ENCODE measurements at regions not wholly inside any gene's neighbourhood (a gene's known extent, or its start where the extent isn't known, plus 50 kb on each side); places are given as distances from the start of the nearest gene placed in this dataset.

GRCh38 chr17:15038656-15039055, 226.5 kb downstream of the PMP22 start:
- DNase-seq: no peak

GRCh38 chr17:15036238-15036637, 228.9 kb downstream of the PMP22 start:
- DNase-seq: no peak

- DNase-seq: no peak
Observed at GRCh38 chr17:15031975-15032374, 233.2 kb downstream of the PMP22 start.

GRCh38 chr17:15029469-15029868, 235.7 kb downstream of the PMP22 start:
- no peak for DNase-seq

GRCh38 chr17:15027853-15028252, 237.3 kb downstream of the PMP22 start:
- DNase-seq: no peak

- no peak for DNase-seq
Observed at GRCh38 chr17:15026088-15026487, 239.0 kb downstream of the PMP22 start.

GRCh38 chr17:15023589-15024336, 241.4 kb downstream of the PMP22 start:
- DNase-seq: no peak

GRCh38 chr17:15019158-15019557, 246.0 kb downstream of the PMP22 start:
- no peak for DNase-seq

- no peak for DNase-seq
Observed at GRCh38 chr17:15012351-15012980, 252.7 kb downstream of the PMP22 start.

- no peak for DNase-seq
Observed at GRCh38 chr17:15009087-15009486, 256.0 kb downstream of the PMP22 start.

GRCh38 chr17:15007147-15007553, 258.0 kb downstream of the PMP22 start:
- DNase-seq: no peak

GRCh38 chr17:15006421-15007128, 258.6 kb downstream of the PMP22 start:
- no peak for DNase-seq

GRCh38 chr17:15000661-15001060, 264.5 kb downstream of the PMP22 start:
- DNase-seq: no peak

GRCh38 chr17:14997290-14997689, 267.8 kb downstream of the PMP22 start:
- DNase-seq: no peak

GRCh38 chr17:14986127-14986526, 279.0 kb downstream of the PMP22 start:
- no peak for DNase-seq

GRCh38 chr17:14972844-14973243, 292.3 kb downstream of the PMP22 start:
- no peak for DNase-seq

- no peak for DNase-seq
Observed at GRCh38 chr17:14971054-14971453, 294.1 kb downstream of the PMP22 start.

- DNase-seq: no peak
Observed at GRCh38 chr17:14959106-14959648, 305.9 kb downstream of the PMP22 start.

- no peak for DNase-seq
Observed at GRCh38 chr17:14953405-14953804, 311.7 kb downstream of the PMP22 start.

GRCh38 chr17:14950686-14951085, 314.4 kb downstream of the PMP22 start:
- DNase-seq: no peak

- no peak for DNase-seq
Observed at GRCh38 chr17:14950216-14950615, 314.9 kb downstream of the PMP22 start.

GRCh38 chr17:14947671-14948070, 317.5 kb downstream of the PMP22 start:
- DNase-seq: no peak

- no peak for DNase-seq
Observed at GRCh38 chr17:14946481-14946880, 318.6 kb downstream of the PMP22 start.
